ENCODE measurements at regions not wholly inside any gene's neighbourhood (a gene's known extent, or its start where the extent isn't known, plus 50 kb on each side); places are given as distances from the start of the nearest gene placed in this dataset.

DNA sequence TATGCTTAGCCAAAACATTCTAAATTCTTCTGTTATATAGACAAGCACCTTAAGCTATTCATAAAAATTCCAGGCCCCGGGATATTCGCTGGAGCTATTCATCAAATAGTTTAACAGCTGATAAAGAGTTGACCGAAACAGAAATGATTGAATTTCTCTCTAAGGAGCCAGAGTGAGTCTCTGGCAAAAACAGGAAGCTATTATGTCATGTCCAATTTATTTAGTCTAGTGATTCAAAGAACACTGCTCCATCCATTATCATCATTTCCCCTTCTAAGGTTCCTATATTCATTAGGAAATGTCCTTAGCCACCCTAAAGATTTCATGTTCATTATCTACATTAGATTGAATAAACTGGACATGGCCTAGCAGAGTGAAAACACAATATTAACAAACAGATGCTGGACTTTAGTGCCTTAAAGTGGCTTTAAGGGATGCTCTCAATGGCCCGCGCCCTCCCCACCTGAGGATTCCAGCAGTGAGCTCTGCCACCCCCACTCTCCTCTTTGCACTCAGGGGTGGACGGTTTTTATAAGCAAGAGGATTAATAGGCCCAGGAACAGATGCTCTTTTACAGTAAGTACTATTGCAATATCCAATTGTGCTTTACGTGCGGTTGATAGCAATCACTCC is 122.1 kb upstream of the RGS1 start:
- TF ChIP-seq, protein P1, sequence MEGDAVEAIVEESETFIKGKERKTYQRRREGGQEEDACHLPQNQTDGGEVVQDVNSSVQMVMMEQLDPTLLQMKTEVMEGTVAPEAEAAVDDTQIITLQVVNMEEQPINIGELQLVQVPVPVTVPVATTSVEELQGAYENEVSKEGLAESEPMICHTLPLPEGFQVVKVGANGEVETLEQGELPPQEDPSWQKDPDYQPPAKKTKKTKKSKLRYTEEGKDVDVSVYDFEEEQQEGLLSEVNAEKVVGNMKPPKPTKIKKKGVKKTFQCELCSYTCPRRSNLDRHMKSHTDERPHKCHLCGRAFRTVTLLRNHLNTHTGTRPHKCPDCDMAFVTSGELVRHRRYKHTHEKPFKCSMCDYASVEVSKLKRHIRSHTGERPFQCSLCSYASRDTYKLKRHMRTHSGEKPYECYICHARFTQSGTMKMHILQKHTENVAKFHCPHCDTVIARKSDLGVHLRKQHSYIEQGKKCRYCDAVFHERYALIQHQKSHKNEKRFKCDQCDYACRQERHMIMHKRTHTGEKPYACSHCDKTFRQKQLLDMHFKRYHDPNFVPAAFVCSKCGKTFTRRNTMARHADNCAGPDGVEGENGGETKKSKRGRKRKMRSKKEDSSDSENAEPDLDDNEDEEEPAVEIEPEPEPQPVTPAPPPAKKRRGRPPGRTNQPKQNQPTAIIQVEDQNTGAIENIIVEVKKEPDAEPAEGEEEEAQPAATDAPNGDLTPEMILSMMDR (IDR thresholded peaks at IDR 0.05) = no peak
- TF ChIP-seq POLR2A (IDR thresholded peaks at IDR 0.05) = no peak
- 66 to 77% (median 75%) methylated on average over 8 of the region's 8 CpGs for WGBS, 4 donors
- H3K27me3 ChIP-seq = no peaks in the 10 kb centered on the region
- no peaks in the 10 kb centered on the region for H3K4me1 ChIP-seq (replicated peaks in 1 of 2)
- H3K36me3 ChIP-seq (replicated peaks in 1 of 2) = no peaks in the 10 kb centered on the region
- intact Hi-C loops (cut with DNase I) = no loop called here
- no peak overlapping the region for H3K4me3 ChIP-seq
- H3K27ac ChIP-seq = no peak overlapping the region
- no peak for DNase-seq
- no peaks in the 10 kb centered on the region for H3K9me3 ChIP-seq (replicated peaks in 1 of 3)

DNA sequence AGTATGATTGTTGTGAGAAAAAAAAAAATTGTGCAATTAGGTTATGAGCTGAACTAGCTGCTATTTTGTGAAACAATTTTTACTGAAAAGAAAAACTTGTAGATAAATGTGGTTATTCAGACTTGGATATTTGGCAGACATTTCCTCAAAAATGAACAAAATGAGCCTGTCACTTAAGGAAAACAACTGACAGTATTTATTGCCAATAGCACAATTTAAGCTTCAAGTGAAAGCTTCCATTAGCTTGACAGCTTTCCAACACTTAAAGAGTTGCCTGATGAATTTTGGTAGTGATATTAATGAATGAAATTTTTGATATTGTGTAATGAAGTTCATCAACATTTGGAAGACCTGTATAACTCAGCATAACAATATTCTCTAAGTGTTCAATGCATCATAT is 116.1 kb upstream of the RGS1 start:
- Histone ChIP-seq H3K4me1 (replicated peaks in 1 of 2) (no peaks in the 10 kb centered on the region), H3K36me3 (replicated peaks in 1 of 2) (no peaks in the 10 kb centered on the region), H3K27ac (no peak overlapping the region), H3K27me3 (no peaks in the 10 kb centered on the region), H3K4me3 (no peak overlapping the region), H3K9me3 (replicated peaks in 1 of 3) (no peaks in the 10 kb centered on the region)
- no peak for DNase-seq
- TF ChIP-seq POLR2A (IDR thresholded peaks at IDR 0.05) = no peak
- TF ChIP-seq, protein P1 (IDR thresholded peaks at IDR 0.05) = no peak
- intact Hi-C loops (cut with DNase I) = no loop called here

DNA sequence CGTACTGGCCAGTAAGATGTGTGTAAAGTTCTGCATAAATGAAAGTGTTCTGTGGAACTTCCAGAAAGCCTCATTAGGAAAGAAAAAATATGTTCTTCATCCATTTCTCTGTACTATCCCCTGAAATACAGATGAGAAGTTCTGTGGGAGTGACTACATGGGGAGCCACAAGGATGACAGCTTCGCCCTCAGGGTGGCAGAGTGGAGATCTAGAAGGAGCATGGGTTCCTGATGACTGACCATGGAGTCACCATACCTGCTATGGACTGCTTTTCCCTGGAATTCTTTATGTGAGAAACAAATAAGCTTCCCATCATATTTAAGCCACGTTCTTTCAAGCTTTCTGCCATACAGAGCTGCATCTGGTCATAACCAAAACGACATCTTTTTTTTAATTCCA is 113.9 kb upstream of the RGS1 start:
- H3K4me3 ChIP-seq = no peak overlapping the region
- no peak for TF ChIP-seq POLR2A (IDR thresholded peaks at IDR 0.05)
- TF ChIP-seq, protein P1 (IDR thresholded peaks at IDR 0.05) = no peak
- WGBS, 4 donors = 76 to 86% (median 85%) methylated on average over 4 of the region's 4 CpGs
- intact Hi-C loops (cut with DNase I) = no loop called here
- H3K4me1 ChIP-seq (replicated peaks in 1 of 2) = no peaks in the 10 kb centered on the region
- H3K27ac ChIP-seq = no peak overlapping the region
- DNase-seq = no peak
- no peaks in the 10 kb centered on the region for H3K9me3 ChIP-seq (replicated peaks in 1 of 3)
- H3K36me3 ChIP-seq (replicated peaks in 1 of 2) = no peaks in the 10 kb centered on the region
- H3K27me3 ChIP-seq = no peaks in the 10 kb centered on the region

DNA sequence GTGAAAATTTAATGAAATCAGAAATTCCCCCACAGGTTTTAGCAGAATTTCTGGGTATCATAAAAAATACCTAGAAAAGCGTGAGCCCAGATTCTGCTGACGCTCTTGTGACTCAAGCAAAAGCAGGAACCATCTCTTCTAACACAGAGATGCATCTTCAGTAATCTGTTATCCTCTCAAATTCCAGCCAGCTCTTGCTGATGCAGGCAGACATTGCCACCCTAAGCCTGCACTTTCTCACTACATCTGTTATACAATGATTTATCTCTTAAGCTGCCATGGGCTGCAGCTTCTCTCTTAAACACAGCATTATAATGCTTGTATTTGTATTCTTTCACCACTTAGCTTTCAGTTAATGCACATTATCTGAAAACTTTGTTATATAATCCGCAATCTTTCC is 113.0 kb upstream of the RGS1 start:
- DNase-seq = no peak
- Histone ChIP-seq H3K4me1 (replicated peaks in 1 of 2) (no peaks in the 10 kb centered on the region), H3K36me3 (replicated peaks in 1 of 2) (no peaks in the 10 kb centered on the region), H3K27me3 (no peaks in the 10 kb centered on the region), H3K27ac (no peak overlapping the region), H3K9me3 (replicated peaks in 1 of 3) (no peaks in the 10 kb centered on the region), H3K4me3 (no peak overlapping the region)
- WGBS, 4 donors = 72 to 86% (median 79%) methylated on average over 3 of the region's 3 CpGs
- no peak for TF ChIP-seq POLR2A (IDR thresholded peaks at IDR 0.05)
- TF ChIP-seq, protein P1 (IDR thresholded peaks at IDR 0.05) = no peak
- intact Hi-C loops (cut with DNase I) = no loop called here
